ENCODE measurements at regions not wholly inside any gene's neighbourhood (a gene's known extent, or its start where the extent isn't known, plus 50 kb on each side); places are given as distances from the start of the nearest gene placed in this dataset.

GRCh38 chrX:27915617-27916016 lies 65.6 kb downstream of the DCAF8L1 start:
- intact Hi-C loops (cut with micrococcal nuclease; ENCODE audit: unreplicated experiment), result no loop called here
- H3K9ac ChIP-seq (ENCODE audit: control insufficient read depth, insufficient read depth, low read length), result no peak overlapping the region
- ChIA-PET SMC1A (ENCODE audit: uncharacterized antibody, unreplicated experiment) (interaction anchor here (0.7 to 1.1 kb wide), 2 partner anchors 32 to 36 kb away, joined by 3 read pairs; no protein-coding TSS in a partner anchor), RAD21 (ENCODE audit: unreplicated experiment) (interaction anchor here (1.2 to 1.3 kb wide), 2 partner anchors 9 to 23 kb away, joined by 3 read pairs; no protein-coding TSS in a partner anchor), CTCF (interaction anchor here (1.1 to 1.3 kb wide), 3 partner anchors 9 to 11 kb away, joined by 3 to 5 read pairs (median 3); no protein-coding TSS in a partner anchor), POLR2A (interaction anchor here (1.1 kb wide), 1 partner anchor 8 kb away, joined by 3 read pairs; no protein-coding TSS in a partner anchor)
- no peak overlapping the region for H3K4me2 ChIP-seq (ENCODE audit: control insufficient read depth, insufficient read depth)
- H2AFZ ChIP-seq (ENCODE audit: control insufficient read depth, low read depth, low read length), result no peak overlapping the region
- in situ Hi-C loops (cut with MboI), result no loop called here
- H3K36me3 ChIP-seq (ENCODE audit: control insufficient read depth in 2 of 2, insufficient read depth in 2 of 2, low read length in 1 of 2), result no peaks in the 10 kb centered on the region
- no peaks in the 10 kb centered on the region for H3K27me3 ChIP-seq (replicated peaks in 1 of 2; ENCODE audit: control insufficient read depth in 2 of 2, insufficient read depth in 2 of 2, low read length in 1 of 2)
- ATAC-seq (peak; percentile 95), FAIRE-seq (no peak), DNase-seq (ENCODE audit: low read depth, low spot score) (peak; percentile 20)
- WGBS (ENCODE audit: insufficient coverage, insufficient replicate concordance, low lambda C conversion rate, missing lambda C conversion rate), result 0% methylated on average over 3 of the region's 3 CpGs
- H3K4me3 ChIP-seq, result no peak overlapping the region
- no peaks in the 10 kb centered on the region for H4K20me1 ChIP-seq (ENCODE audit: control insufficient read depth, insufficient read depth)
- H3K4me1 ChIP-seq (ENCODE audit: control insufficient read depth, insufficient read depth, low read length), result no peaks in the 10 kb centered on the region
- no peaks in the 10 kb centered on the region for H3K79me2 ChIP-seq (ENCODE audit: control insufficient read depth, insufficient read depth, low read length)
- H3K9me3 ChIP-seq (replicated peaks; ENCODE audit: control insufficient read depth, insufficient read depth, low read length), result no peaks in the 10 kb centered on the region
- BruUV-seq (replicated peaks), result no TSS peak
- no peak overlapping the region for H3K27ac ChIP-seq (ENCODE audit: control insufficient read depth, insufficient read depth)
- TF ChIP-seq NR2F1 (conservative IDR thresholded peaks at IDR 0.05), result peak; percentile 99
- TF ChIP-seq DPF2 (IDR thresholded peaks at IDR 0.05), result peak; percentile 74; the same call in 1 of the 2 replicates
- no peak for TF ChIP-seq MYC (IDR thresholded peaks at IDR 0.05; ENCODE audit: insufficient read depth, insufficient read length, insufficient replicate concordance, low read length, severe bottlenecking)
- TF ChIP-seq ZBTB33 (IDR thresholded peaks at IDR 0.05), result no peak
- TF ChIP-seq SP1 (IDR thresholded peaks at IDR 0.05; ENCODE audit: low read depth, low read length), result no peak
- no peak for TF ChIP-seq PBX3 (IDR thresholded peaks at IDR 0.05; ENCODE audit: insufficient replicate concordance, low read depth, low read length)
- TF ChIP-seq CREM (IDR thresholded peaks at IDR 0.05; ENCODE audit: low read depth), result no peak
- TF ChIP-seq SUPT20H (IDR thresholded peaks at IDR 0.05; ENCODE audit: borderline replicate concordance, control insufficient read depth, low read depth, low read length), result no peak
- no peak for TF ChIP-seq PRDM15 (CRISPR knock-in tag; IDR thresholded peaks at IDR 0.05)
- no peak for TF ChIP-seq NFYA (IDR thresholded peaks at IDR 0.05; ENCODE audit: borderline replicate concordance, low read depth, low read length)
- TF ChIP-seq EP300 (IDR thresholded peaks at IDR 0.05; ENCODE audit: borderline replicate concordance in 1 of 2, control insufficient read depth in 1 of 2, low read depth in 2 of 2, low read length in 2 of 2), result no peak; a peak in 1 of 4 replicates
- TF ChIP-seq TARDBP (IDR thresholded peaks at IDR 0.05; ENCODE audit: borderline replicate concordance), result no peak
- no peak for TF ChIP-seq MLLT1 (IDR thresholded peaks at IDR 0.05)
- no peak for TF ChIP-seq RELB (IDR thresholded peaks at IDR 0.05; ENCODE audit: low read depth)

All from GM12878 (cell line).